ENCODE measurements at regions not wholly inside any gene's neighbourhood (a gene's known extent, or its start where the extent isn't known, plus 50 kb on each side); places are given as distances from the start of the nearest gene placed in this dataset.
A peak's percentile ranks its signal among the peaks of the same experiment; 100 is the strongest.

DNA sequence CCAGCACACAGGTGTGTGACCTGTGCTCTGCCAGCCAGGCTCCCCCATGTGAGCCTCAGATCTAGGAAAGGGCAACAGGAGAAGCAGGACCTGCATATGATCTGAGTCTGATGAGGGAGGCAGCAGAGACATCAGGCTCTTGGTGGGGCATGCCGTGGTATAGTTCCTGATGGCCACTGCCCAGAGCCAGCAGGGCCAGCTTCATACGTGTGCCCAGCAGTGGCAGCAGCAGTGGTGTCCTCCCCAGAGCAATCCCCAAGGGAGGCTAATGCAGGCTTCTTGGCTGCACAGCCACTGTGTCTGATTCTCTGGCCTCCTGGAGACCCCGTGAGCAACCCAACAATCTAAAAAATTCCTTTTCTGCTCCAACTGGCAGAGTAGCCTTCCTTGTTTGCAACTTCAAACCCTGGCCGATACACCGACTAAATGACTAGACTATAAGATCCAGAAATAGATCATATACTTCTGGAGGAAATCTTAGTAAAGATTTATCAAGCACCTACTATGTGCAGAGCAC is 230.6 kb upstream of the ZMIZ1 start:
- no peak overlapping the region for H3K4me3 ChIP-seq (ENCODE audit: low read depth, low read length)
- TF ChIP-seq, protein P1, sequence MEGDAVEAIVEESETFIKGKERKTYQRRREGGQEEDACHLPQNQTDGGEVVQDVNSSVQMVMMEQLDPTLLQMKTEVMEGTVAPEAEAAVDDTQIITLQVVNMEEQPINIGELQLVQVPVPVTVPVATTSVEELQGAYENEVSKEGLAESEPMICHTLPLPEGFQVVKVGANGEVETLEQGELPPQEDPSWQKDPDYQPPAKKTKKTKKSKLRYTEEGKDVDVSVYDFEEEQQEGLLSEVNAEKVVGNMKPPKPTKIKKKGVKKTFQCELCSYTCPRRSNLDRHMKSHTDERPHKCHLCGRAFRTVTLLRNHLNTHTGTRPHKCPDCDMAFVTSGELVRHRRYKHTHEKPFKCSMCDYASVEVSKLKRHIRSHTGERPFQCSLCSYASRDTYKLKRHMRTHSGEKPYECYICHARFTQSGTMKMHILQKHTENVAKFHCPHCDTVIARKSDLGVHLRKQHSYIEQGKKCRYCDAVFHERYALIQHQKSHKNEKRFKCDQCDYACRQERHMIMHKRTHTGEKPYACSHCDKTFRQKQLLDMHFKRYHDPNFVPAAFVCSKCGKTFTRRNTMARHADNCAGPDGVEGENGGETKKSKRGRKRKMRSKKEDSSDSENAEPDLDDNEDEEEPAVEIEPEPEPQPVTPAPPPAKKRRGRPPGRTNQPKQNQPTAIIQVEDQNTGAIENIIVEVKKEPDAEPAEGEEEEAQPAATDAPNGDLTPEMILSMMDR (IDR thresholded peaks at IDR 0.05; ENCODE audit: insufficient read depth, low read depth, low read length): no peak
- DNase-seq (ENCODE audit: low read depth): no peak

DNA sequence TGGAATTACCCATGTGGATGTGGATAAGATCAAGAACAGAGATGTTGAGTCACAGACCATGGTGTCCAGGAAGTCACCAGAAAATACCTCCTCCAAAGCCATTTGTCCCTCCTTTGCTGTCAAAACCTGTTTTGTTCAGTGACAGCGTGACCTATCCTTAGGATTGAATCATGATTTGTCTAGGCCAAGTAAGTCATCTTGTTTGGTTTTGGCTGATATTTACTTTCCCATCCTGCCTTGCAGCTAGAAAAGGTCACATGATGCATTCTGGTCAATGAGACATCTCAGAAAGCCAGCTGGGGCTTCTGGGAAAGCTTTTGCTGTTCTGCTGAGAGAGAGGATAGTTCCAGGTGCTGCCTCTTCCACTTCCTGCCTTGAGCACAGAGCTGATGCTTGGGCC is 225.3 kb upstream of the ZMIZ1 start:
- H3K4me3 ChIP-seq (ENCODE audit: low read depth, low read length): no peak overlapping the region
- no peak for DNase-seq (ENCODE audit: low read depth)
- TF ChIP-seq, protein P1 (IDR thresholded peaks at IDR 0.05; ENCODE audit: insufficient read depth, low read depth, low read length): no peak

DNA sequence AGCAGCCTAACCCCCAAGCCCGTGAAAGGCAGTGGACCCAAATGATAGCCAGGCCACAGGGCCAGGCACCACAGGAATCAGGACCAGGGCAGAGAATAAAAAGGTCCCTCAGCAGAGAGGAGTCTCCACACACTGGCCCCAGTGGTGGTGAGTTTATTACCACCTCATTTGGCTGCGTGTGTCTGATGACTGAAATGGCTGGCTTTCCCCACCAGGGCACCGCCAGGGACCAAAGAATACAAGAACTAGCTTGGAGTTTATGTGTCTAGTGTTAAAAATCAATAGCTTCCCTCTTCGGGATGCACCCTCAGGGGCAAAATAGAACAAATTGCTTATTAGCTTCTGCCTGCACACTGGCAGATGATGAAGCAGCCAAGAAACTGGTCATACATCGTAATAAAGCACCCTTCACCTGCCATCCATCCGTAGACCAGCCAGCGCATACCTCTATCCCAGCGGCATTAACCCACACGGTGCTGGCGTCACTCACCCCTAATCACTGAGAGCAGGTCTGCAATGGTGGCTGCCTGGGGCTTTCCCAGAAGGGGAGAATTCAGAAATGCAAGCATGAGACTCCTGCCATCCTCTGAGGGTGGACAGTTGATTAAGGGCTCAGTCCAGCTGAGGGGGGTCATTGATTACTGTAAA is 223.7 kb upstream of the ZMIZ1 start:
- TF ChIP-seq, protein P1 (IDR thresholded peaks at IDR 0.05; ENCODE audit: insufficient read depth, low read depth, low read length): peak; percentile 6
- no peak for DNase-seq (ENCODE audit: low read depth)

DNA sequence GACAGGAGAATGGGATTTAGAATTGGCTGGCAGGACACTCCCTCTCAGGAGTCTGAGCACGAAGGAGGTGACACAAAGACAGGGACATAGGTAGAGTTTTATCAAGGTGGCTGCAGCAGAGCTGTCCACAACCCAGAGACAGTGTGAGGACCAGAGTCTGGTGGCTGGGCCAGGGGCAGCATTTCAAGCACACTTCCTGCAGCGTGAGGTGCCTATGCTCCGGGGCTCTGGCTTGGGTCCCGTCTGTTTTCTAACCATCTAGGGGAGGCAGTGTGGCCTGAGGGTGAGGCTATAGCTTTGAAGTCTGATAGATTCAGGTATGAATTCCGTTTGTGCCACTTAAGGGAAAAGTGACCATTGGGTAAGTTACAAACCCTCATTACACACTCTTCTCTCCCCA is 222.7 kb upstream of the ZMIZ1 start:
- TF ChIP-seq, protein P1 (IDR thresholded peaks at IDR 0.05; ENCODE audit: insufficient read depth, low read depth, low read length): no peak
- DNase-seq (ENCODE audit: low read depth): no peak
- H3K4me3 ChIP-seq (ENCODE audit: low read depth, low read length): no peak overlapping the region

More for the DNA sequence above, 223.7 kb upstream of the ZMIZ1 start:
- no peak overlapping the region for H3K4me3 ChIP-seq (ENCODE audit: low read depth, low read length)

DNA sequence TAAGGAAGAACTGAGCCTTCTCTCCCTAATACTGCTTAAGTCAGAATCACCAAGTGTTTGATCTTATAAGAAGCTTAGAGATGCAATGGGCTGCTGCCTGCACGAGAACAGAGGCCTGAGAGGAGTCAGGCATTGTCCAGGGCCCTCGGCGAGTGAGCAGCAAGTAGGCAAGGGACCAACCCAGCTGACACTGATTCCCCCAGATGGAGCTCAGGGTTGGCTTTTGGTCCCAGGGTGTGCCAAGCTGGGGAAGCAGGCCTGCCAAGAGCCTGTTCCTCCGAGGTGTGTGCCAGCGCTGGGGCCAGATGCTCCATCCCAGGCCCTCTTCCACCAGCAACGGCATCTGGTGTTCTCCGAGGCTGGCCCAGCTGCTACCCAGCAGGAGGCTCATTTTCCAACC is 222.0 kb upstream of the ZMIZ1 start:
- TF ChIP-seq, protein P1 (IDR thresholded peaks at IDR 0.05; ENCODE audit: insufficient read depth, low read depth, low read length): no peak
- no peak overlapping the region for H3K4me3 ChIP-seq (ENCODE audit: low read depth, low read length)
- no peak for DNase-seq (ENCODE audit: low read depth)

DNA sequence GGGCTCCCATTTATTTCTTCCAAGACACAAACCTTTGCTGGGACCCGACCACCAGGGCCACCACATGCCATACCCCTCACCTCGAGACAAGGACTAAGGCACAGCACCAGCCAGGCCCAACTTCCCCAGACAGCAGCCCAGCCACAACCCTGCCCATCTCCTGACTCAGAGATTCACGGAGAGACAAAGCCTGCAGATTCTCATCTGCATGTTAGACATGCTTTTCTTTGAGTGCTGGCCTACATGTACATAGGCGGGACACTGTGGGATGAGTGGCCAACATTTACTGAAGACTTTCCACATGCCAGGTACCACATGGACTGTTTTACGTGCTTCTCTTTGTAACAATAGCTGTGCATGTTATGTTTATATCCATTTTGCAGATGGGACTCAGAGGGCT is 221.3 kb upstream of the ZMIZ1 start:
- DNase-seq (ENCODE audit: low read depth): no peak
- TF ChIP-seq, protein P1 (IDR thresholded peaks at IDR 0.05; ENCODE audit: insufficient read depth, low read depth, low read length): no peak
- no peak overlapping the region for H3K4me3 ChIP-seq (ENCODE audit: low read depth, low read length)

DNA sequence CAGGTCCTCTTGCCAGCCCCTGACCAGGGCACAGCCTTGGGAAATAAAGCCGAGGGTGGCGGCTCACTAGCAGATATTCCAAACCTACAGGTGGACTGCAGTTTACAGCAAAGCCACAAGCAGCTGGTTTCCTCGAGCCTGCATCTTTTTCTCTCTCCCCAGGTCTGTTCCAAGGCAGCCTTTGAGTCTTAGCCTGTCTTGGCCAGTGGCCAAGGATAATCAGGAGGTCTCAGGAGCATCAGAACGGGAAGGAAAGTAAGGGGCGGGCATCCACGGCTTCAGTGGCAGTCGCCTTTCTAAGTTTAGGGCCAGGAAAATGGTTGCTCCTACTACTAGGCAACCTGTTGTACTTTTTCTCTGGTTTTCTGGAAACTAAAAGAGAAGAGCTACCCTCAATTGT is 219.7 kb upstream of the ZMIZ1 start:
- DNase-seq (ENCODE audit: low read depth): no peak
- no peak overlapping the region for H3K4me3 ChIP-seq (ENCODE audit: low read depth, low read length)
- TF ChIP-seq, protein P1 (IDR thresholded peaks at IDR 0.05; ENCODE audit: insufficient read depth, low read depth, low read length): no peak

Data from fibroblast of villous mesenchyme (primary cell).